HG03139 (cell line): ENCODE measurements at regions not wholly inside any gene's neighbourhood (a gene's known extent, or its start where the extent isn't known, plus 50 kb on each side); places are given as distances from the start of the nearest gene placed in this dataset.

ENCODE experiments used
- ATAC-seq: cut with Tn5 transposase; IDR thresholded peaks from one replicate; pipeline ENCODE4 v1.9.1; 2021; ENCODE audit not compliant: unreplicated experiment

DNA sequence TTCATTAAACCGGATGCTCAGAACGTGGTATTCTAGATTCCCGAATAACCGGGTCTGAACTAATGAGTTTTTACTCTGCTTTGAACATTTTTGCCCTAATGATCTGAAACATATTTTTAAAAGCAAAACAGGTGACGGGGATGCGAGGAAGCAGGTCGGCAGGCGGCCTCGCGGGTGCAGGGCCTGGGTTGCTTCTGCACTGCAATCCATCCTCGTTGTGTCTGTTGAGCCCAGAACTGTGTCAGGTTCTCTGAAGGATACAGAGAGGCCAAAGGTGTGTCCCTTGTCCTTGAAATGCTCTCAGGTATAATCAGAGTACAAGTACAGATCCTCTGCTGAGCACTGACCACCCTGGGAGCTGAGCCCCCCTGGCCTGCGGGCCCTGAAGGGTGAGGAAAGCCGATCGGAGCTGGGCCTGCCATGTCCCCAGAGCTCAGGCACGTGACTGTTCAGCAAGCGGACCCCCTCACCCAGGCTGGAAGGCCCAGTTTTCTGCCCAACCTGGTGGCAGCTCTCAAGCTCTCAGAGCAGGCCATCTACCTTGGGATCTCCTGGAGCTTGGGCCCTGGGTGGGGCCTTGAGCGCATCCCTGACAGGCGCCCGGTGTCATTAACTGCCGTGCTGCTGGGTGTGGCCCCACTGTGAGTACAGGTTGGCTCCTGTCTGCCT is 151.8 kb downstream of the OLFM1 start:
- no peak for ATAC-seq

DNA sequence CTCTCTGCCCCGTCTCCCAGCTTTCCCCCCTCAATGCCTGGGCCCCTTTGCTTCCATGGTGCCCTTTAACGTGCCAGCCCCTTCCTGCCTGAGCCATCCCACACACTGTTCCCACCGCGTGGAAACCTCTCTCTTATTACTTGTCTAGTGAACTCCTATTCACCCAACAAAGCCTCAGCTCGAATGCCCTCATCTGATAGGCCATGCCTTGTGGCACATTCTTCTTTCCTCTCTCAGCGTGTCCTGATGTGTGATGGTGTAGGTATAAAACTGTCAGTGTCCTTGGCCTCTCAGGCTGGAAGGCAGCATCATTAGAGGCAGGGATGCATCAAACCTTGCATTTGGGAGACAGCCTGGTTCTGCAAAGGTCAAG is 152.3 kb downstream of the OLFM1 start:
- no peak for ATAC-seq

- ATAC-seq, result no peak
These were observed 152.8 kb downstream of the OLFM1 start for GRCh38 chr9:135240222-135240621.

GRCh38 chr9:135240871-135241311 is 153.4 kb downstream of the OLFM1 start:
- ATAC-seq, result no peak

DNA sequence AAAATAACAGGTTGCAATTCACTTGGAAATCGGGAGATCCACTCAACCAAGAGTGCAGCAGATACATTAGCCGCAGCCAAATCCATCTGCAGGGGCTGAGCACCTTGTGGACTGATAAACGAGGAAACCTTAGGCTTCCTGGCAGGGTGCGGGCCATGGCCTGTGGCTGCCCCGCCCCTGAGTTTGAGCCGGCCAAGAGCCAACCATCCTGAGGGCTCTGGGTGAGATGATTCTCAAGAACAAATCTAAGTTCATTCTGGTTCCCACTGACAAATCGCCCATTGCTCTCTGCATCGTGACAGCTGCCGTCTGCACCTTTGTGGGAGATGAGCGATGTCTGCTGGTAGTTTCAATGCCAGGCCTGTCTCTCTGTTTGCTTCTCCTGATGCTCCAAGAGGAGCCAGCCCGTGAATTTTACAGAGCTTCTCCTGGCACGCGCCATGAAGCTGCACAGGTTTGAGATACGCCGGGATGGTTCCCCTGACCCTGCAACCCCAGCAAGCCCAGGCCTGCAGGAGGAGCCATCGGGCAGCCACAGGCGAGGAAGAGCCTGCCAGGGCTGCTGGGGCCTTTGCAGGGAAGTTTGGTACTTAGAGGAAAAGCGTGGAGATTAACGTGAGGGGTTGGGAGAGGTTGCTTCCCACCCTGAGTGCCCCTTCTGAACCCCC is 154.0 kb downstream of the OLFM1 start:
- ATAC-seq, result no peak

DNA sequence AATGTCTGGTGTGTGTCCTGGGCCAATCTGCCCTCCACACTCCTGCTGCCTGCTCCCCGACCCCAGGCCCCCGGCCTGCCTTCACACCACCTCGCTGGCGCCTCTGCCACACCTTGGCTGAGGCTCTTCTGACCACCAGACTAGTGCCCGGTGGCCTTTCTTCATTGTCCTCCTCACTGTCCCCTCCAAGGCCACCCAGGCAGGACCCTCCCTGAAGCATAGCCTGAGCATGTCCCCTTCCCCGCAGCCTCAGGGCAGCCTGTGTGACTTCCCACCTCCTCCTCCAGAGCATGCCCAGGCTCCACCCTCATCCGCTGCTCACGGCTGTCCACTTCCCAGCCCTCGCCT is 154.6 kb downstream of the OLFM1 start:
- no peak for ATAC-seq

DNA sequence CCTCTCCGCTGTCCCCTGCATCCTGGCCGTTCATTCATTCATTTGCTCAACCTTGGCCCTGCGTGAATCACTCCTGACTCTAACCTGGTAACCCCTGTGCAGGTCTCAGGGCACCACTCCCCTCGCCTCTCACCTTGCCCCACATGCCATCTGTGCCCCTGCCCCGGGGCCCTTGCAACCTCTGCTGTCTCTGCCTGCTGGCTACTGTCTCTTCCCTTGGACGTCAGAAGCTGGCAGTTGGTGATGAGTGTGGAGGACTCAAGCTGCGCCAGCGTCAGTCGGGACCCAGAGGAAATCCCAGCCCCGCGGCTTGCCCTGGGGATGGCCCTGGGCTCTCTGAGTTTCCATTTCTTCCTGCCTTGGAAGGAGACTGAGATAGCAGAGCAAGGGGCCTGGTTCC is 154.9 kb downstream of the OLFM1 start:
- ATAC-seq, result no peak

- ATAC-seq, result no peak
These were observed 156.0 kb downstream of the OLFM1 start for GRCh38 chr9:135243201-135244190.

GRCh38 chr9:135244271-135245221 is 157.1 kb downstream of the OLFM1 start:
- ATAC-seq, result no peak

- no peak for ATAC-seq
These were observed 158.2 kb downstream of the OLFM1 start for GRCh38 chr9:135245482-135246247.

GRCh38 chr9:135246248-135247205 is 159.1 kb downstream of the OLFM1 start:
- ATAC-seq, result no peak

DNA sequence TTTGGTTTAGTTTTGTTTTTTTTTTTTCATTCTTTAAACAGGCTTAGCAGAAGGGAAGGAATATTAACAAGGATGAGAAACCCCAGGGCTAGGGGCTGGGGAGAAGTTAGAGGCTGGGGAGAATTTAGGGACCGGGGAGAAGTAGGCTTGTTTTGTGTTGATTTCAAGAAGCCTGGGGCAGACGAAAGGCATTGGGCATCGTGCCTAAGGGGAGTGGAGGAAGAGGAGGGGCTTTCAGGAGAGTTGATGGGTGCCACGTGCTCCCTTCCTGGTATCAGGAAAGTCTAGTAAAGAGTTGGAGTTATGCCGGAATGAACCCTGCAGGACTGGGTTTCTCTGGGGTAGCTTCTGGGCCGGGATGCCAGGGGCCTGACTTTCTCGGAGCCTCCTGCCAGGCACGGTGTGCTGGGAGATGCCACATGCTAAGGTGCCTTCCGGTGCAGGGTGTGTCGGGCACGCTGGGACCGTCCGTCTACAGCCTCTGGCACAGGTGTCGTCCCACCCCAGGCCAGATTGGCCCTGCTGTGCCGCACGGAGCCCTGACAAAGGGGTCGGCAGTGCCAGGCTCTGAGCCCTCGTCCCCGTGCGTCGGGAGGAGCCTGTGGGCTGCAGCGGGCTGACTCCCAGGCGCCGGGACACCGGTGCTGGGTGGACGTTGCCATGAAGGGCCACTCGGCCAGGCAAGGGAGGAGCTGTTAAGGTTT is 159.9 kb downstream of the OLFM1 start:
- ATAC-seq, result no peak

GRCh38 chr9:135248111-135248510 is 160.6 kb downstream of the OLFM1 start:
- ATAC-seq, result no peak

DNA sequence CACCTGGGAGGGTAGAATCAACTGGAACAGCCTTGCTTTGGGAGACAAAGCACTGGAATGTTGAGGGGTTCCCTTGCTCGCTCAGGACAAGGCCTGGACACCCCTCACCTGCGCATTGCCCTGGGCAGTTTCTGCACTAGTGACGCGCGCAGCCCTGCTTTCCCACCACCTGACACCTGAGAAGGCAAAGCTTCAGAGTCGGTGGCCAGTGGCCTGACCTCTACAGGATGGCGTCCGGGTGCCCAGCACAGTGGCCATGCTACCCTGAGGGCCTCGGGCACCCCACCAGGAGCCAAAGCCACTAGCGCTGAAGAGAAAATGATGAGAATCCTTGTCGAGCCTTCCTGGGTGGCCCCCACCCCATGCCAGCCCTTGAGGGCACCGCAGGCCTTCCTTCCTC is 161.3 kb downstream of the OLFM1 start:
- no peak for ATAC-seq

GRCh38 chr9:135249191-135249590 is 161.7 kb downstream of the OLFM1 start:
- ATAC-seq, result no peak

- no peak for ATAC-seq
These were observed 162.2 kb downstream of the OLFM1 start for GRCh38 chr9:135249711-135250110.

DNA sequence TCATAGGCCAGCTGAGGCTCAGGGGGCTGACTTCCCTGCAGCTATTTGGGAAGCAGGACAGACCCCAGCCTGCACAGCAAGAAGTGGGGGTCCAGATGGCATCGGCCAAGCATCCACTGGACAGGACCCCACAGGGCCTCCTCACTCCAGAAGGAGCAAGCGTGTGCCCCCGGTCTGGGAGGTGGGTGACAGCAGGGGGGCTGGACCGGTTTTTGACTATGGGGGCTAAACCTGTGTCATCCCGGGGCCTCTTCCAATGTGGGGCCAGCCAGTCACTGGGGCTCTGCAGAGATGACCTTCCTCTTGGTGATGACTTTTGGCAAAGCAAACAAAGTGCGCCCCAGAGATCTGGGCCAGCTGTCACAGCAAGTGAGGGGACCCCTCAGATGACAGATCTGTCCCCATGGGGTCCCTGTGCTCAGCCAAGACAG is 163.9 kb downstream of the OLFM1 start:
- ATAC-seq, result no peak
